GM18519 (cell line): ENCODE measurements at regions not wholly inside any gene's neighbourhood (a gene's known extent, or its start where the extent isn't known, plus 50 kb on each side); places are given as distances from the start of the nearest gene placed in this dataset.
A peak's percentile ranks its signal among the peaks of the same experiment; 100 is the strongest.
"Not testable (repeated sequence)": the region's sequence is repeated elsewhere in the genome, so short reads cannot be mapped to it uniquely, and the experiment has no call there.

ENCODE experiments used
- ATAC-seq: cut with Tn5 transposase; IDR thresholded peaks from one replicate; pipeline ENCODE4 v1.9.1; 2021; ENCODE audit warnings: mild to moderate bottlenecking, moderate library complexity; ENCODE audit not compliant: unreplicated experiment, low FRiP score

GRCh38 chr1:101365878-101366277 is 129.1 kb downstream of the S1PR1 start:
- ATAC-seq = no peak

- ATAC-seq = no peak
Observed at GRCh38 chr1:101366513-101367215, 129.8 kb downstream of the S1PR1 start.

GRCh38 chr1:101367630-101368029 is 130.8 kb downstream of the S1PR1 start:
- ATAC-seq = no peak

GRCh38 chr1:101370488-101370887 is 133.7 kb downstream of the S1PR1 start:
- no peak for ATAC-seq

- peak; percentile 96 for ATAC-seq
Observed at GRCh38 chr1:101371259-101371658, 134.4 kb downstream of the S1PR1 start.

GRCh38 chr1:101373570-101373969 is 136.8 kb downstream of the S1PR1 start:
- no peak for ATAC-seq

- not testable (repeated sequence) for ATAC-seq
Observed at GRCh38 chr1:101375448-101375847, 138.6 kb downstream of the S1PR1 start.

GRCh38 chr1:101376121-101377083 is 139.6 kb downstream of the S1PR1 start:
- no peak for ATAC-seq

- ATAC-seq = no peak
Observed at GRCh38 chr1:101377084-101377835, 140.4 kb downstream of the S1PR1 start.

- ATAC-seq = no peak
Observed at GRCh38 chr1:101379037-101379436, 142.2 kb downstream of the S1PR1 start.

- ATAC-seq = peak; percentile 90
Observed at GRCh38 chr1:101379950-101380349, 143.1 kb downstream of the S1PR1 start.

- ATAC-seq = no peak
Observed at GRCh38 chr1:101382135-101382534, 145.3 kb downstream of the S1PR1 start.

- peak; percentile 84 for ATAC-seq
Observed at GRCh38 chr1:101388904-101389546, 152.2 kb downstream of the S1PR1 start.

GRCh38 chr1:101389547-101389929 is 152.7 kb downstream of the S1PR1 start:
- ATAC-seq = no peak

- no peak for ATAC-seq
Observed at GRCh38 chr1:101392552-101392951, 155.7 kb downstream of the S1PR1 start.

- ATAC-seq = no peak
Observed at GRCh38 chr1:101394041-101394440, 157.2 kb downstream of the S1PR1 start.

- no peak for ATAC-seq
Observed at GRCh38 chr1:101399222-101399621, 162.4 kb downstream of the S1PR1 start.

GRCh38 chr1:101406271-101406670 is 169.5 kb downstream of the S1PR1 start:
- ATAC-seq = no peak

- ATAC-seq = no peak
Observed at GRCh38 chr1:101406681-101407080, 169.9 kb downstream of the S1PR1 start.

GRCh38 chr1:101407505-101408211 is 170.8 kb downstream of the S1PR1 start:
- peak; percentile 56 for ATAC-seq
